KBM-7 (cell line): ENCODE measurements at regions not wholly inside any gene's neighbourhood (a gene's known extent, or its start where the extent isn't known, plus 50 kb on each side); places are given as distances from the start of the nearest gene placed in this dataset.
"Not testable (repeated sequence)": the region's sequence is repeated elsewhere in the genome, so short reads cannot be mapped to it uniquely, and the experiment has no call there.

ENCODE experiments used
- DNase-seq: peaks from one replicate; pipeline ENCODE4 v3.0.0-alpha.2; 2015
- in situ Hi-C: fragments of 300-500 bp; cut with MboI; formaldehyde crosslinking; loops from 2 replicates; pipeline ENCODE4 v1.14.3; 2020; ENCODE audit warnings: low sequenced_read_pairs, low pct_unique_long_range_greater_than_20kb, mixed read lengths

- in situ Hi-C loops = no loop called here
- DNase-seq = no peak
These were observed 453.4 kb upstream of the NFE2L3 start for GRCh38 chr7:25698451-25699113.

DNA sequence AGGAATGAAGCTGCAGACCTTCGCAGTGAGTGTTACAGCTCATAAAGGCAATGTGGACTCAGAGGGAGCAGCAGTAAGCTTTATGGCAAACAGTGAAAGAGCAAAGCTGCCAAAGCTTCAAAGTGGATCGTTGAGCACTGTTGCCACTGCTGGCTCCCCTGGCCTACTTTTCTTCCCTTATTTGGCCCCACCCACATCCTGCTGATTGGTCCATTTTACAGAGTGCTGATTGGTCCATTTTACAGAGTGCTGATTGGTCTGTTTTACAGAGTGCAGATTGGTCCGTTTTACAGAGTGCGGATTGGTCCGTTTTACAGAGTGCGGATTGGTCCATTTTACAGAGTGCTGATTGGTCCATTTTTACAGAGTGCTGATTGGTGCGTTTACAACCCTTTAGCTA, 451.9 kb upstream of the NFE2L3 start:
- in situ Hi-C loops, DNase-seq: not testable (repeated sequence)

DNA sequence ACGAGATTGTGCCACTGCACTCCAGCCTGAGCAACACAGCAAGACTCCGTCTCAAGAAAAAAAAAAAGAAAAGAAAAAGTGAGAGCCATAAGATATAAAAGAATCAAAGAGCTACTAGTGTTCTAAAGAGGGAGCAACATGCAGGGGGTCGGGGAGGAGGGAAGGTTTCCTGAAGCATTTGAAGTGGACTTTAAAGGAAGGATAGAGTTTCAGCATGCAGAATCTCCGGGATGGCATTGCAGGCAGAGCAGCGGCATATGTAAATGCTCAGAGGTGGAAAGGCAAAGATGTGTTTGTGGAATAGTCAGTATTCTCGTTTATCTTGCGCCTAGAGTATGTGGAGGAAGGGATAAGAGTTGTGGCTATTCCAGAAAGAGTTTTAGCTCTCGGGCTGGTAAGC, 447.6 kb upstream of the NFE2L3 start:
- in situ Hi-C loops = no loop called here
- DNase-seq = no peak

- in situ Hi-C loops = no loop called here
- DNase-seq = no peak
These were observed 445.2 kb upstream of the NFE2L3 start for GRCh38 chr7:25706764-25707163.

DNA sequence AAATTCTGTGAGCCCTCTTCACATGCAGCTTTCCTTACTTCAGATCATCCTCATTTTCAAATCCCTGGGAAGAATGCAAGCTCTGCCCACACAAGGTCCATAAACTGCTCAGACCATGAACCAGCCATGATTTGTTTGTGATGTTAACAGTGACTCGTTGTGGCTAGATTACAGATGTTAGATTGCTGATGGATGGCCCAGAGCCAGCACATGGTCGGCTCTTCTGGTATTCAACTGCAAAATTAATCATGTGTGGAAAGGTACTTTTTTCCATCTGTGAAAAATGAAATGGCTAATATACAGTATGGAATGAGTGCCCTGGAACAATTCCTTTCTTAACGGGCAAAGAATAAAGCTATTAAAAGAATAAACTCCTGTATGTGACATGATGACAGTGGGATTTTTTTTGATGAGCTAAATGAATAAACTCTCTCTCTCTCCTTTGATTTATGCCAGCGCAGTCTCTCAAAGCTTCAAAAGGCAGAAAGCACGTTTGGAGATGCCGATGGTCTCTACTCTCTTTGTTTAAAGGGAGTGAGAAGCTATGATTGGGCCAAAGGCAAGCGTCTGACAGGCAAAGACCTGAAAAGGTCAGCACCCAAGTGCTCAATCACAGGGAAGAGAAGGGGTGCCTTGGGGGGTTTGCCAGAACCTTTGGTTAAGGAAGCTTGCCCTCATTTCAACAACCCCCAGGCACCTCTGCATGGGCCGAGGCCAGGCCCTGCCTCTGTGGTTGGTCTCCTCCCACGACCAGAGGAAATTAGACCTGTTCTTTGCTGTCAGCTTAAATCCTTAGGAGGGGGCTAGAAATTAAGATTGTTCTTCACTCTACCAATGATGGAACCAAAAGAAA, 444.0 kb upstream of the NFE2L3 start:
- in situ Hi-C loops = no loop called here
- DNase-seq = no peak

GRCh38 chr7:25710959-25711358, 441.0 kb upstream of the NFE2L3 start:
- in situ Hi-C loops = no loop called here
- DNase-seq = no peak

DNA sequence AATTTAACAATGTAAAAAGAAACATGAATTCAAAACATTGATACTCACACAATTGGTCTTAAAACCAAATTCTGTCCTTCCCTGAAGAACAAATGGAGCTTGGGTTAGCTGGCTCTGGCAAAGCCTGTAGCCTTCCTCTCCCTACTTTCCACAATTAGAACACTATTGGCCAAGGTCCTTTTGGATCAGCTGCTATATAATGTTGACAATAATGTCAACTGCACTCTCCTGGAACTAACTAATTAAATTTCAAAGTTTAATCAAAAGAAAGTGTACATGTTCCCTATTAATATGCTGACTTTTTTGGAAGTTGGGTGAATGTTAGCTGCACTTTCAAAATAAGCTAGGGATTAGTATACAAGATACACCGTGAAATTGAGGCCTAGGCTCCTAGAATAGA, 440.1 kb upstream of the NFE2L3 start:
- in situ Hi-C loops = no loop called here
- DNase-seq = no peak

DNA sequence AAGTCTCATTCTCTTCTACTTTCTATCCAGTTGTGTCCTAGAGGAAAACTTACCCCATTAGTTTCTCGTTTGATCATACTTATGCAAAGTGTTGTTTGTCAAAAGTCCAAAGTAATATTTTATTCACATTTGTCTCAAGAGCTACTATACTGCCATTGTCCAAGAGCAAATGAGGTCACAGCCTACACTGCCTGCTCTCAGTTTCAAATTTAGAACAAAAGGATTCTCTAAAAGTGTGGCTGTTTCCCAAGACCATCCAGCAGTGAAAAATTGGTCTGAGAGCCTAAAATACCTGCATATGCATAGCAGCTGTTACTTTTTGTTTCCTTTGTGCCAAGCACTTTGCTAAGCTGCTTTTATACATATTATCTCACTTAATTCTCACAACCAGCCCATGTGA, 439.5 kb upstream of the NFE2L3 start:
- DNase-seq = no peak
- in situ Hi-C loops = no loop called here

GRCh38 chr7:25714013-25714412, 438.0 kb upstream of the NFE2L3 start:
- in situ Hi-C loops = no loop called here
- no peak for DNase-seq

- no peak for DNase-seq
- in situ Hi-C loops = no loop called here
These were observed 435.6 kb upstream of the NFE2L3 start for GRCh38 chr7:25716421-25716820.

DNA sequence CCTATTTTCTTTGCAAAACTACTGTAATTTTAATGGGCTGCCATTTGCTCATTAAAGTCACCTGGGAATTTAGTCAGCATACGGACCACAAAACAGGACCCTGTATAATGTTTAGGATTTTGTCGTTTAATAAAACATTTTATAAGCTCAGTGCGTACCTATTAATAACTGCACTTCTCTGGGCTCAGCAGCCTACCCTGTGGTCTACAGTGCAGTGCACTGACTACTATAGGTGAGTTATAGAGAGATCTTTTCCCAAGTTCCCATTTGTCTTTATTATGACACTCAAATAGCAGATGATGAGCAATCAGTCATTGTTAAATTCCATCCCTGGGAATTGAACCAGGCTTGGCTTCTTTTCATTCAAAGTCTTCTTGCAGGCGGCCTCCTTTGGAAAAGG, 433.4 kb upstream of the NFE2L3 start:
- no peak for DNase-seq
- in situ Hi-C loops = no loop called here

DNA sequence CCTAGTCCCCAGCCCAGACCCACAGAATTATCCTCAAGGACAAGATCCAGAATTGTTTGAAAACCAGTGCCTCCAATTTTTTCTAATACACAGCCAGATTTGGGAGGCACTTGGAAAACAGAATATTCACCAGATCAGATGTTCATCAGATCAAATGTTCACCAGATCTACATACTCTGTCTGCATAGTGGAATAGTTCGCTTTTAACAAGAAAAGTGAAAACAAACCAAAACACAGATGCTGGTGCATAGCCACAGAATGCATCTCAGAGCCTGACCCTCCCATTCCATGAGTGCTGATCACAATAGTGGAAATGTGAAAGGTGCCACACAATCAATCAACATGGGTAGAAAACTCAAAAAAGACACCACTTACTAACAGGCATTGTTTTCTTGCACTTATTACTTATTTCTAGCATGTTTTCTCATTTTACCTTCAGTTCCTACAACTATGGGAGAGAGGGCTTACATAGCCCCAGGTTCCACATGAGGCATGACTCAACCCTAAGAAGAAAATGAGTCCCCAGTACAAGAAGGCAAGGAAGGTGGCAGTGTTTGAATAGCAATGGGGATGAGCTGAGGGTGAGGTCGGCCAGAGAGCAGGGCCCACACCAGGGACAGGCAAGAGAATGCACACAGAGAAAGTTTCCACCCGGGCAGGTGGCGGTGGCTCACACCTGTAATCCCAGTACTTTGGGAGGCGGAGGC, 432.7 kb upstream of the NFE2L3 start:
- DNase-seq = no peak
- in situ Hi-C loops = no loop called here

GRCh38 chr7:25720427-25720826, 431.6 kb upstream of the NFE2L3 start:
- in situ Hi-C loops = no loop called here
- peak; percentile 8 for DNase-seq

- in situ Hi-C loops = no loop called here
- no peak for DNase-seq
These were observed 429.1 kb upstream of the NFE2L3 start for GRCh38 chr7:25722856-25723255.

DNA sequence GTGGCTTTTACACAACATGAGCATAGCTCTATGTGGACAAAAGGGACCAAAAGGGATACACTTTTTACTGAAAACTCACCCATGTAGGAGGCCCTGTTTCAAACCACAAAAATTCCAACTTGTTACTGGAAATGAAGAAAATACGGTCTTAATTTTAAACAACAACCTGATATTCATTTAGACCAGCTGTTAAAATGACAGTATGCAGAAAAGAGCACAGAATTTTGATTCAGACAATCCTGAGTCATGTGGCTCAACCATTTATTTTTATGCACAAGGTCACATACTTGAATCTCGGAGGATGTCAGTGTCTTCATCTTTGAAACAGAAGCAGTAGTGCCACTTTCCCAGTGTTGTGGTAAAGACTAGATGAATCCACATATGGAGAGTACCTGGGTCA, 426.5 kb upstream of the NFE2L3 start:
- in situ Hi-C loops = no loop called here

DNA sequence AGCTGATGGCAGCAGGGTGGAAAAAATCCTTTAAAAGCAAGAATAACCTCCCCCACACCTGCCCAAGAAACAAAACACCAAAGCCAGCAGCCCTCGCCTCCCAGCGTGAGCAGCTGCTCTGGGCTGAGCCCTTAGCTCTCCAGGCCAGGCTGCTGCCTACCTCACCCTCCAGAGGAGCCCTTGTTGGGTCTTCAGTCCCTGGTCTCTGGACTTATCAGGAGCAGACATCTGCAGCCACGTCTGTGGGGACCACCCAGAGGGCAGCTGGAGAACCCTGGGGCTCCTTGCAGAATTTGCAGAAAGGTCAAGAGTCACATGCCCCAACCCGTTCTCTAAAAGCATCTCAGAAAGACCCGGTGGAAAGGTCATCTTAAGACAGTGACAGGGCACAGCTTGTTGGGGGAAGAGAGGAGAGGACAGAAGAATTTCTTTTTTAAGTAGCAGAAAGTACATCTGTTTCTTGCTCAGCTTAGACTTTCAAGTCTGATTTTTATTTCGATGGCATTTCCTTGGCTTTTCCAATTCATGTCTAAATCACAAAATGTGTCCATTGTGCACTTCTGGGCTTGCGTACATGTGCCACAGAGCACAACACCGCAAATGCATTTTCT, 425.7 kb upstream of the NFE2L3 start:
- in situ Hi-C loops = no loop called here
- no peak for DNase-seq

More for the DNA sequence above, 426.5 kb upstream of the NFE2L3 start:
- no peak for DNase-seq

GRCh38 chr7:25726781-25727311, 425.2 kb upstream of the NFE2L3 start:
- in situ Hi-C loops = no loop called here
- no peak for DNase-seq

- in situ Hi-C loops = no loop called here
- DNase-seq = no peak
These were observed 424.6 kb upstream of the NFE2L3 start for GRCh38 chr7:25727446-25727845.

GRCh38 chr7:25727876-25728275, 424.1 kb upstream of the NFE2L3 start:
- in situ Hi-C loops = no loop called here
- no peak for DNase-seq
